C4-2B (cell line): ENCODE measurements at regions not wholly inside any gene's neighbourhood (a gene's known extent, or its start where the extent isn't known, plus 50 kb on each side); places are given as distances from the start of the nearest gene placed in this dataset.

Source experiments
- CTCF ChIP-seq: fragments of 450-650 bp; conservative IDR thresholded peaks from 2 replicates; pipeline ENCODE4 v1.5.1; 2017; ENCODE audit warnings: mild to moderate bottlenecking
- ZFX ChIP-seq: fragments of 450-650 bp; IDR thresholded peaks from 2 replicates; pipeline ENCODE4 v1.6.1; 2017

- TF ChIP-seq CTCF = no peak
- TF ChIP-seq ZFX = no peak
These were observed 258.6 kb downstream of the GPATCH2 start for GRCh38 chr1:217372049-217372970.
